Left renal pelvis (tissue), 4 donors: ENCODE measurements at regions not wholly inside any gene's neighbourhood (a gene's known extent, or its start where the extent isn't known, plus 50 kb on each side); places are given as distances from the start of the nearest gene placed in this dataset.
"Not testable (repeated sequence)": the region's sequence is repeated elsewhere in the genome, so short reads cannot be mapped to it uniquely, and the experiment has no call there.

Source experiments
- DNase-seq, 4 donors: peaks; one replicate each; pipeline ENCODE4 v3.0.0-alpha.2; 2013; ENCODE audit warnings: low read depth in 4 of 4, low spot score in 3 of 4

DNA sequence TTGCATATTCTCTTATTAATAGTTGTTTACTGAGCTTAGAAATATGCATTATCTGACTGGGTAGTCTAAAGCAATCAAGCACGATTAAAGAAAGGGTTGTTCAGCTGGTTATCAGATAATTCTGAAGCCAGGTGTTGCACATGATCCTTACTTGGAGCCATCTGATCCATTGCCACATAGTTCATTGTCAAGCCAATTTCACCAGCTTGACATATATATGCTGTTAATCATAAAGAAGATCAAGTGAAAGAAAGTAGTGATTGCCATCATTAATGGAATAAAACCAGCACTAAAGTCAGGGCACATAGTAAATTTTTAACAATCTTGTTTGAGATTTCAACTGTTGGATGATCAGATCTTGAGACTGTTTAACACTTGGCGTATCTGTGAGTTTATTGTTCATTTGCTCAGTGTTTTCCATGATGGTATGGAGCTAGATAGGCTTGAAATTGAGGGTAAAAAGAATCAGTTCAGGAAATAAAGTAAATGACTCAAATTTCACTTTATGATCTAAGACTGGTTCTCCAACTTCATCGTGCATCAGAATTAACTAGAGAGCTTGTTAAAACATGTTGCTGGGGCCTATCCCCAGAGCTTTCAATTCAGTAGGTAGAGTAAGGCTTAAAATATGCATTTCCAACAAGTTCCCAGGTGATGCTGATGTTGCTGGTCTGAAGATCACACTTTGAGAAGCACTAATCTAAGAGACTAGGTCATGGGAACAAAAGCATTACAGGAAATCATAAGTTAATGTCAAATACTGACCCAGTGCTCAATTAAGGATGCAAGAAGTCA lies 539.6 kb downstream of the SATB2 start:
- no peak for DNase-seq

DNA sequence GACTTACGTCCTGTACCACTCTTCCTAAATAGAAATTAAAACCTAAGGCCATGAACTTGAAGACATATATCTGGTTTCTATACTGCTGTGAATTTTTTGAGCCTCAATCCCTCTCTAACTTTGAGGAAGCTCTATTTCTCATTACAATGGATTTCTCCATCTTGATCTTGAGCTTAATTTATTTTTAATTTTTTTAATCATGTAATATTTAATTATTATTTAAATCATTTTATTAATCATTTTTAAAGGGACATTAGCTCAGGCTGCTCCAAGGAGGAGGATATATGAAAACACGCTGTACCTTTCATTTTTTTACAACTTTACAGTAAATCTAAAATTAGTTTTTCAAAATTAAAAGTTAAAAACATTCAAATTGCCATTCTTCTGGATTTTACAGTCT lies 540.5 kb downstream of the SATB2 start:
- no peak for DNase-seq

GRCh38 chr2:198916548-198917080 lies 541.1 kb downstream of the SATB2 start:
- no peak for DNase-seq

GRCh38 chr2:198913394-198914152 lies 544.2 kb downstream of the SATB2 start:
- DNase-seq: no peak

- DNase-seq: no peak
These were observed 548.0 kb downstream of the SATB2 start for GRCh38 chr2:198909525-198910267.

GRCh38 chr2:198905881-198906612 lies 551.7 kb downstream of the SATB2 start:
- DNase-seq: no peak

- no peak for DNase-seq
These were observed 555.8 kb downstream of the SATB2 start for GRCh38 chr2:198901894-198902293.

DNA sequence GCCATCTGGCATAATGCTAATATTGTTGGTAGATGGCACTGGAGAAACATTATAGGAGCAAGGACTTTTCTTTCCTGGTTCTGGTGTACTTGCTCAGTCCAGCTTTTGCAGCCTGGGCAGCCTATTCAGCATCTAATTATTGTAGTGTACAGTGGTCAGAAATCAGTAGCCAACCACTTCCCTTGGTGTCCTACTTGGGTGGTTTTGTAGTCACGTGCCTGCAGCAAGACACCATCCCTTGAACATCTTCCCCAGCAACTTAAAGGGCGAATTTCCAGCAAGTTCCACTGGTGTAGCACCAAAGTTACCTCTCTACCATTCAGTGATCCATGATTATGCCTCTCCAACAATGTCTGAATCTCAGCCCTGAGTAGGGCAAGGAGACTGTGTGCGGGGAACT lies 557.6 kb downstream of the SATB2 start:
- no peak for DNase-seq

- no peak for DNase-seq
These were observed 567.2 kb downstream of the SATB2 start for GRCh38 chr2:198890490-198890889.

DNA sequence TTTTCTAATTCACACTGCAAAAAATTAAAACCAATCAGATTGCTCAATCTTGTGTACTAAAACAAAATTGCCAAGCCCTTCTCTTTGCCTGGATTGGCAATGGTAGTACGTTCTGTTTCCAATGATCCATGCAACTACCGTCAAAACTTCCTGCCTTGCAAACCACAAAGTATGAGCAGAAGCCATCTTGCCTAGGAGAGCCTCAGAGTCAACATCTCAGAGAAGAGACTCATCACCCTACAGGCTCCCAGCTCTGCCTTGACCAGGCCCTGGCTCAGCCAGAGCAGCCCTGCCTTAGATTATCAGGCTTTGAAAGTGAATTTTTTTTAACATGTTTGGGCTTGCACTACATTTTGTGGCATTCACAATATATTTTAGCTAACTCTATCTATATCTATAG lies 574.1 kb downstream of the SATB2 start:
- DNase-seq: no peak

GRCh38 chr2:198880986-198881385 lies 576.8 kb downstream of the SATB2 start:
- no peak for DNase-seq

GRCh38 chr2:198880421-198880820 lies 577.3 kb downstream of the SATB2 start:
- DNase-seq: no peak

DNA sequence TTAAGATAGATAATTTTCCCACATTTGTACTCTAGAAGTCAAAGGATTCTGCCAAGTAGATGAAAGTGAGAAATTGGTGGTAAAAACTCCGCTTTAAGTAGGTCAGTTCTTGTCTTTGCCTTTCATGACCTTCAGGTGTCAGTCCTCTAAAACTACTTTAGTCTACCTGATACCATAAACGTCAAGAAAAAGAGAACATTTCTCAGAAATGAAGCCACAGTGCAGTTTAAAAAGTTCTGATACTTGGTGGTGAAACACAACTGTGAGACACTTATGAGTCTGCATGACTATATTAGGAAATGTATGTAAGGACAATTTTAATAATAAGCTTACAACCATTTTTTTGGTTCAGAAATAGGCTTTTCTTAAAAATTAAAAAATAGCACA lies 583.3 kb downstream of the SATB2 start:
- no peak for DNase-seq

DNA sequence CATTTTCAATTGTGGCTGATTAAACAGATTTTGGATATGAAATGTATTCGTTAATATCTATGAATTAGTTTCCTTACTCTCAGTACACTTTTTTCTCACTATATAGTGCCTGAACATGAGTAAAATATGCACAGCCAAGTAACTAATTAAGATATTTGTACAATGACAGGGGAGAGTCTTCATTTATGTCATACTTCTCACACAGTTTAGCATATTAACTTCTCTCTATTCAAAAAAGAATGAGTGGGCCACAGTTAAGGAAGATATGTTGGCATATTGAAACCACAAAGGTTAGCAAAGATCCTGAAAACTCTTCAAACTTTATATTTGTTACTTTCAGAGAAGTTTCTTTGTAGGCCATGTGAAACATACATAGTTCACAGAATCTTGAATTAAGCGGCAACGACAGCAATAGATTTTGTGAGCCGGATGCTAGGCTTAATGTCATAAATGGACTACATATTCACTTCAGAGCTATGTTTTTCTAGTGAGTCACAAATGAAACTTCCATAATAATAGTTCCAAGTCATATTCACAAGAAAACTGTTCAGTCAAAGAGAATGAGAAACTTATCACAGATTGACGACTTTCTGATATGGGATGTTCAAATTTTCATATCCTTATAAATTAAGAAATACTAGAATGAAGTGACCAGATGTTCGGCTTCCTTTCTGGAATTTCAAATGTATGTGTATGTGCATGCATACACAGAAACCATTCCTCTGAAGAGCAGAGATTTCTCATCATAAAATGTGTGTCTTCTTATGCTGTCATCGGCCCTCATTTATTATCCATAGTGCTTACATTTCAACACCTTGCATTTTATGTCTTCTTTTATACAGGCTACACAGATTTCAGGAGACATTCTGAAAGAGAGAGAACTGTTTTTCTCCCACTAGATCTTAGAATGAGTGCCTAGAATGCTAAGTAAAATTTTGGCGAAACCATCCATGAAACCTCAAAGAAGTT lies 584.0 kb downstream of the SATB2 start:
- no peak for DNase-seq

DNA sequence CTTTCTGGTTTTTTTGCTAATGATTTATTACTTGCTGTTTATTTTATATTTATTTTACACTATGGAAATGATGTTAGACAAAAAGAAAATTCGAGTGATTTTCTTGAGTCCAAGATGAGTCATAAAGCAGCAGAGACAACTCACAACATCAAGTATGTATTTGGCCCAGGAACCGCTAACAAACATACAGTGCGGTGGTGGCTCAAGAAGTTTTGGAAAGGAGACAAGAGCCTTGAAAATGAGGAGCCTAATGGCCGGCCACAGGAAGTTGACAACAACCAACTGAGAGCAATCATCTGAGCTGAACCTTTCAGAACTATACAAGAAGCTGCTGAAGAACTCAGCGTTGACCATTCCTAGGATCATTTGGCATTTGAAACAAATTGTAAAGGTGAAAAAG lies 594.1 kb downstream of the SATB2 start:
- DNase-seq: no peak

DNA sequence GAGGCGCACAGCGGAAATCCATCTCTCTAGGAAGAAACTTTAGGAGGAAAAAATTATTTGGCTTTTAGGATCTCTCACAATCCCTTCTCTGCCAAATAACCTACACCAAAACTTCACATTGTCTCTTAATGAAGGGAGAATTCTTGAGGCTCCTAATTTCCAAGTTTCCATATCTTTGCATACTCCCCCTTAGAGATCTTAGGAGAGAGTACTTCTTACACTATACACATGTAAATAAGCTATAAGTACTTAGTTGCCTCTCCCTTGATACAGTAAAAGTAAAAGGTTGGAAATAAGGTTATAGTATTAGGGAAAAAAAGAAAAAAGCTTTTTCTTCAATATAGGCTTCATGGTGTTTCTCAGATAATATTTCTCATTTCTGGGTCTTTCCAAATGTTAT lies 596.7 kb downstream of the SATB2 start:
- no peak for DNase-seq

DNA sequence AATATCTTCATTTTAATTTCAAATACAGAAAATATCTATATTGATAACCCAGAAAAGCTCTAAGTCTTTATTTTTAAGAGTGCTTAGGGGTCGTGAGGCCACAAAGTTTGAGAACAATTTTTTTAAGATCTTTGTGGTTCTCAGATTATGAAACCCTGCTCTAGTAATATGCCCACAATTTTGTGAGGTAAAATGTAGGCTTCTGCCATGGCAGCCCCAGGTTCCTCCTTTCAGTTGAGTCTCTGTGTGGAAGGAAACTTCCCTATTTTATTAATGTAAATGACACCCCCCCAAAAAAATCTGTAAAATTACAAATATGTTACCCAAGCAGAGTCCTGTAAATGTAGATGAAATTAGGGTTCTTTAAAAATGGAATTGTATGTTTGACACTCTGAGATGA lies 600.5 kb downstream of the SATB2 start:
- no peak for DNase-seq

GRCh38 chr2:198855746-198856145 lies 602.0 kb downstream of the SATB2 start:
- not testable (repeated sequence) for DNase-seq

DNA sequence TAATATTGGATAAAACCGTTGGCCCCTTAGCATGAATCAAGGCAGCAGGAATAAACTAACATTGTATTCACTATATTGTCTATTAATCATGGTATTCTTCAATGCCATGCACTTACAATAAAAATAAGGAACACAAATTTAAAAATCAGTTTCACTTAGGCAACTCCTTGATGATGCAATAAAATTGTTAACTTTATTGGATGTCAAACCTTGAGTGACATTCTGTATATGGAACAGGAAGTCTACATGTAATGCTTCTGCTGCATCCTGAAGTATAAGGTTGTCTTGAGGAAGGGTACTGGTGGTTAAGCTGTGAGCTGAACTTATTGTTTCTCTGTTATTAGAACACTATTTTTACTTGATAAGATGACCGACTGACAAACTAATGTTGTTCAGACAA lies 605.5 kb downstream of the SATB2 start:
- DNase-seq: no peak
